HepG2 (cell line): ENCODE measurements at regions not wholly inside any gene's neighbourhood (a gene's known extent, or its start where the extent isn't known, plus 50 kb on each side); places are given as distances from the start of the nearest gene placed in this dataset.

Source experiments
- ATAC-seq: fragments of 200-7000 bp; cut with Tn5 transposase; 3 replicates; pipeline ENCODE4 v1.9.1; 2020; ENCODE audit warnings: mild to moderate bottlenecking, moderate library complexity
- BruUV-seq: library from RNA; stranded (reverse); fragments of 400-500 nt; replicated peaks from 2 replicates; lab custom pipeline; 2021; lab: Mats Ljungman, UMichigan
- CTCF ChIA-PET: fragments of 300-600 bp; formaldehyde crosslinking; extraction: SDS; loops from one replicate; lab custom pipeline; 2021; ENCODE audit warnings: low total read pairs, inconsistent platforms, low intra/inter-chr PET ratio; lab: Yijun Ruan, JAX
- POLR2A ChIA-PET: fragments of 350-600 bp; sonication (Branson Sonifier 250); formaldehyde crosslinking; loops from one replicate; lab custom pipeline; 2020; ENCODE audit warnings: antibody characterized with exemption, inconsistent platforms; lab: Yijun Ruan, JAX
- DNase-seq: peaks from one replicate; pipeline ENCODE4 v3.0.0-alpha.2; 2015; ENCODE audit warnings: low spot score
- FAIRE-seq: peaks from 3 replicates; lab custom pipeline; 2011; peaks lifted over from hg19 to GRCh38; lab: Jason Lieb, UNC
- H2AFZ ChIP-seq: one replicate; pipeline ENCODE4 v1.6.1; 2011; ENCODE audit warnings: low read length, inconsistent platforms
- H3K27ac ChIP-seq: fragments of 300-600 bp; 3 replicates; pipeline ENCODE4 v1.8.0; 2011; ENCODE audit warnings: mixed run types, mild to moderate bottlenecking, mixed read lengths, low read length, inconsistent platforms; ENCODE audit not compliant: insufficient read depth; ENCODE audit errors: extremely low read length
- H3K27me3 ChIP-seq, 2 experiments: fragments of 200-600 bp in 1 of 2; 2 replicates in 1 of 2; 3 replicates in 1 of 2; pipeline versions ENCODE4 v1.6.0 to v1.8.0; 2011; ENCODE audit warnings: low read length in 2 of 2, mild to moderate bottlenecking in 2 of 2, moderate library complexity in 2 of 2, inconsistent platforms in 1 of 2; ENCODE audit not compliant: insufficient read depth in 2 of 2, control insufficient read depth in 1 of 2
- H3K36me3 ChIP-seq, 2 experiments: fragments of 200-600 bp in 1 of 2; replicated peaks in 1 of 2; 2 replicates in 1 of 2; 3 replicates in 1 of 2; pipeline versions ENCODE4 v1.5.1 to v1.8.0; 2011; ENCODE audit warnings: low read length in 2 of 2, inconsistent platforms in 1 of 2; ENCODE audit not compliant: insufficient read depth in 2 of 2, control insufficient read depth in 1 of 2
- H3K4me1 ChIP-seq: 2 replicates; pipeline ENCODE4 v1.5.1; 2012; ENCODE audit warnings: low read length, inconsistent platforms; ENCODE audit not compliant: insufficient read depth
- H3K4me2 ChIP-seq: 2 replicates; pipeline ENCODE4 v1.6.0; 2011; ENCODE audit warnings: low read depth, low read length, inconsistent platforms
- H3K4me3 ChIP-seq, 3 experiments: fragments of 200-600 bp in 1 of 3; sonication (generic), shearing (Covaris generic) in 1 of 3; replicated peaks in 1 of 3; 2 replicates each; pipeline ENCODE4 v1.5.1; 2011 to 2016; ENCODE audit warnings: low read length in 3 of 3, inconsistent platforms in 2 of 3, low read depth in 2 of 3, mild to moderate bottlenecking in 2 of 3, control low read depth in 1 of 3, mixed read lengths in 1 of 3; ENCODE audit not compliant: insufficient read depth in 1 of 3
- H3K79me2 ChIP-seq: one replicate; pipeline ENCODE4 v1.6.1; 2011; ENCODE audit warnings: low read length, inconsistent platforms; ENCODE audit not compliant: insufficient read depth
- H3K9ac ChIP-seq: 2 replicates; pipeline ENCODE4 v1.6.0; 2011; ENCODE audit warnings: mild to moderate bottlenecking, low read depth, low read length, inconsistent platforms; ENCODE audit not compliant: insufficient read depth
- H3K9me3 ChIP-seq: 2 replicates; pipeline ENCODE4 v1.5.1; 2012; ENCODE audit warnings: mild to moderate bottlenecking, low read length
- H4K20me1 ChIP-seq: 2 replicates; pipeline ENCODE4 v1.6.0; 2011; ENCODE audit warnings: inconsistent platforms, mild to moderate bottlenecking, low read length, moderate library complexity; ENCODE audit not compliant: insufficient read depth
- ATF1 ChIP-seq: IDR thresholded peaks from 2 replicates; pipeline ENCODE4 v1.6.1; 2016; ENCODE audit warnings: mild to moderate bottlenecking, control low read depth
- CHD2 ChIP-seq: IDR thresholded peaks from 2 replicates; pipeline ENCODE4 v1.6.1; 2011; ENCODE audit warnings: low read depth, low read length, improper control_type of control experiment
- DMAP1 ChIP-seq: IDR thresholded peaks from 2 replicates; pipeline ENCODE4 v1.6.1; 2016
- EZH2 ChIP-seq: conservative IDR thresholded peaks from 2 replicates; pipeline ENCODE4 v1.6.1; 2012; ENCODE audit warnings: mild to moderate bottlenecking, low read depth, low read length, moderate library complexity
- HNF4A ChIP-seq: sonication (generic); formaldehyde crosslinking; IDR thresholded peaks from 2 replicates; pipeline ENCODE4 v1.4.0; 2020; ENCODE audit warnings: missing genetic modification reagents
- MXD1 ChIP-seq: sonication (generic); formaldehyde crosslinking; IDR thresholded peaks from 2 replicates; pipeline ENCODE4 v1.4.0; 2020; ENCODE audit warnings: mild to moderate bottlenecking, missing genetic modification reagents
- NFYC ChIP-seq: IDR thresholded peaks from 2 replicates; pipeline ENCODE4 v1.6.1; 2016; ENCODE audit warnings: missing genetic modification reagents, missing compliant biosample characterization
- POGK ChIP-seq: sonication (generic); formaldehyde crosslinking; conservative IDR thresholded peaks from 2 replicates; pipeline ENCODE4 v1.8.0; 2022; ENCODE audit warnings: mild to moderate bottlenecking, moderate library complexity, missing genetic modification reagents
- PTBP1 ChIP-seq: fragments of 200-400 bp; formaldehyde crosslinking; IDR thresholded peaks from 2 replicates; pipeline ENCODE4 v1.6.1; 2018; ENCODE audit warnings: low read length, low read depth; ENCODE audit not compliant: poor library complexity, severe bottlenecking
- SRSF9 ChIP-seq: fragments of 200-400 bp; formaldehyde crosslinking; IDR thresholded peaks from 2 replicates; pipeline ENCODE4 v1.6.1; 2018; ENCODE audit warnings: borderline replicate concordance, mild to moderate bottlenecking, low read depth, low read length; ENCODE audit not compliant: insufficient read depth, poor library complexity, severe bottlenecking
- THAP9 ChIP-seq: sonication (generic); formaldehyde crosslinking; IDR thresholded peaks from 2 replicates; pipeline ENCODE4; 2020; ENCODE audit warnings: missing genetic modification reagents, mild to moderate bottlenecking, borderline replicate concordance
- ZBTB7B ChIP-seq: sonication (generic); formaldehyde crosslinking; IDR thresholded peaks from 2 replicates; pipeline ENCODE4 v1.4.0; 2020; ENCODE audit warnings: missing genetic modification reagents
- ZKSCAN8 ChIP-seq: IDR thresholded peaks from 2 replicates; pipeline ENCODE4 v1.6.1; 2016; ENCODE audit warnings: borderline replicate concordance, missing genetic modification reagents, missing compliant biosample characterization
- ZNF652 ChIP-seq: IDR thresholded peaks from 2 replicates; pipeline ENCODE4 v1.6.1; 2016; ENCODE audit warnings: low read depth, borderline replicate concordance
- ZNF670 ChIP-seq: sonication (generic); formaldehyde crosslinking; IDR thresholded peaks from 2 replicates; pipeline ENCODE4 v1.8.0; 2022; ENCODE audit warnings: mild to moderate bottlenecking, missing genetic modification reagents, borderline replicate concordance
- ZNF766 ChIP-seq: sonication (generic); formaldehyde crosslinking; IDR thresholded peaks from 2 replicates; pipeline ENCODE4 v1.5.0; 2020; ENCODE audit warnings: missing genetic modification reagents, borderline replicate concordance
- ZSCAN22 ChIP-seq: sonication (generic); formaldehyde crosslinking; IDR thresholded peaks from 2 replicates; pipeline ENCODE4 v1.4.0; 2020; ENCODE audit warnings: mild to moderate bottlenecking, missing genetic modification reagents
- WGBS: methylation state at CpG from one replicate; pipeline ENCODE4 v1.1.6; 2017; ENCODE audit warnings: low lambda C conversion rate; 5-methylcytosine and 5-hydroxymethylcytosine counted together
- in situ Hi-C: cut with HindIII; loops from 2 replicates; pipeline ENCODE4 v1.10.0; 2017; ENCODE audit warnings: low pct_unique_long_range_greater_than_20kb; ENCODE audit not compliant: extremely low pct_ligation_motif_present
- intact Hi-C: fragments of 100-400 bp; cut with micrococcal nuclease; formaldehyde crosslinking; loops from one replicate; pipeline ENCODE4 v1.10.0; 2022; ENCODE audit not compliant: unreplicated experiment
- TF ChIP-seq, protein P1 (sequence below): sonication (generic); formaldehyde crosslinking; IDR thresholded peaks from 2 replicates; pipeline ENCODE4 v1.4.0; 2020; ENCODE audit warnings: missing genetic modification reagents, borderline replicate concordance

DNA sequence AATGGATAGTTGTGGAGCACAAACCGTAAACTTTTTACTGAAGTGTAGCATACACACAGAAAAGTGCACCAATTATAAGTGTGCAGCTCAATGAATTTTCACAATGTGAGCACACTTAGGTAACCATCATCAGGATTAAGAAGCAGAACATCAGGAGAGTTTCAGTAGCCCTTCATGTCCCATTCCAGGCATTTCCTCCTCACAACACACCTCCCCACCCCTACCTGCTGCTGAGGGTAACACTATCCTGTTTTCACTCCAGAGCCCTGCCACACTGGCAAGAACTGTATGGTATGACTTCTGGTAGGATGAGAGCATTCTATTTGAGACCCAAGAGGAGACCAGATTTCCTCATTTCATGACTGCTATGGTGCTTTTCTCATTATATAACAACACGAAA is 166.5 kb downstream of the PPP1R3A start (continued):
- TF ChIP-seq PTBP1, result no peak
- no peak for TF ChIP-seq ZSCAN22 (CRISPR knock-in tag)

DNA sequence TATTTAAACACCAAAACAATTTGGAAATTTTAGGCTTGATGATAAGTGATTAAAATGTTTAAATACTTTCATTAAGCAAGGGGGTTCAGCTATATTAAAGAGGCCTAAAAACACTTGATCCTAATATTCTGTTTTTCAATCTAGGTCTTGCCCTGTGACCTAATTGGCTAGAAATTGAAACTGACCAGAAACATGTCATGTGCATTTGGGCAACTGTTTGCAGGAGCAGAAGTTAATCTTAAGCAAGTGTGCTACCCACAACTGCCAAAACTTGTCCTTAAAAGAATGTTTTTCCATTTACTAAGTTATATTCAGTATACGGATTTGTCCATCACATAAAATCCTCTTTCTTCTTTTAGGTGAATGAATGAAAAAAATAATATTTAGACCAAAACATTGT is 167.3 kb downstream of the PPP1R3A start:
- Histone ChIP-seq H3K36me3 (no peaks in the 10 kb centered on the region), H3K4me2 (no peak overlapping the region), H3K27me3 (no peaks in the 10 kb centered on the region; a peak in 1 of 5 replicates), H2AFZ (no peak overlapping the region), H3K4me1 (no peaks in the 10 kb centered on the region), H4K20me1 (no peaks in the 10 kb centered on the region), H3K27ac (no peak overlapping the region), H3K4me3 (no peak overlapping the region), H3K9ac (no peak overlapping the region), H3K9me3 (no peaks in the 10 kb centered on the region), H3K79me2 (no peaks in the 10 kb centered on the region)
- in situ Hi-C loops (no loop called here), intact Hi-C loops (no loop called here)
- ATAC-seq, result no peak
- no TSS peak for BruUV-seq
- 0% methylated on average over 1 of the region's 1 CpG for WGBS
- ChIA-PET CTCF (no interaction called here), POLR2A (no interaction called here)
- no peak for FAIRE-seq
- DNase-seq, result no peak
- TF ChIP-seq NFYC (CRISPR knock-in tag) (no peak), MXD1 (no peak), ZNF670 (CRISPR knock-in tag) (no peak), THAP9 (no peak), ZKSCAN8 (CRISPR knock-in tag) (no peak), HNF4A (no peak), EZH2 (no peak), ZNF766 (CRISPR knock-in tag) (no peak), ZNF652 (no peak), SRSF9 (no peak), CHD2 (no peak), ZBTB7B (CRISPR knock-in tag) (no peak), POGK (CRISPR knock-in tag) (no peak), ATF1 (no peak), DMAP1 (no peak)
- TF ChIP-seq, protein P1, sequence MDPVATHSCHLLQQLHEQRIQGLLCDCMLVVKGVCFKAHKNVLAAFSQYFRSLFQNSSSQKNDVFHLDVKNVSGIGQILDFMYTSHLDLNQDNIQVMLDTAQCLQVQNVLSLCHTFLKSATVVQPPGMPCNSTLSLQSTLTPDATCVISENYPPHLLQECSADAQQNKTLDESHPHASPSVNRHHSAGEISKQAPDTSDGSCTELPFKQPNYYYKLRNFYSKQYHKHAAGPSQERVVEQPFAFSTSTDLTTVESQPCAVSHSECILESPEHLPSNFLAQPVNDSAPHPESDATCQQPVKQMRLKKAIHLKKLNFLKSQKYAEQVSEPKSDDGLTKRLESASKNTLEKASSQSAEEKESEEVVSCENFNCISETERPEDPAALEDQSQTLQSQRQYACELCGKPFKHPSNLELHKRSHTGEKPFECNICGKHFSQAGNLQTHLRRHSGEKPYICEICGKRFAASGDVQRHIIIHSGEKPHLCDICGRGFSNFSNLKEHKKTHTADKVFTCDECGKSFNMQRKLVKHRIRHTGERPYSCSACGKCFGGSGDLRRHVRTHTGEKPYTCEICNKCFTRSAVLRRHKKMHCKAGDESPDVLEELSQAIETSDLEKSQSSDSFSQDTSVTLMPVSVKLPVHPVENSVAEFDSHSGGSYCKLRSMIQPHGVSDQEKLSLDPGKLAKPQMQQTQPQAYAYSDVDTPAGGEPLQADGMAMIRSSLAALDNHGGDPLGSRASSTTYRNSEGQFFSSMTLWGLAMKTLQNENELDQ (CRISPR knock-in tag), result no peak
